Smooth muscle cell (in vitro differentiated cells): ENCODE measurements at regions not wholly inside any gene's neighbourhood (a gene's known extent, or its start where the extent isn't known, plus 50 kb on each side); places are given as distances from the start of the nearest gene placed in this dataset.

Experiments
- DNase-seq: peaks from one replicate; lab custom pipeline; 2025; ENCODE audit not compliant: unreplicated experiment; lab: John Stamatoyannopoulos, UW
- H2AFZ ChIP-seq: fragments of 200-600 bp; sonication (generic); 2 replicates; pipeline ENCODE4 v1.6.0; 2016; ENCODE audit warnings: antibody characterized with exemption, low read depth, mild to moderate bottlenecking
- H3F3A ChIP-seq: fragments of 200-600 bp; sonication (generic); 2 replicates; pipeline ENCODE4 v1.6.0; 2017; ENCODE audit warnings: antibody characterized with exemption, low read depth
- H3K27ac ChIP-seq: fragments of 200-600 bp; sonication (generic); 2 replicates; pipeline ENCODE4 v1.5.1; 2016; ENCODE audit warnings: low read depth, mild to moderate bottlenecking
- H3K27me3 ChIP-seq: fragments of 200-600 bp; sonication (generic); 2 replicates; pipeline ENCODE4 v1.6.1; 2016; ENCODE audit warnings: low read depth, mild to moderate bottlenecking
- H3K36me3 ChIP-seq: fragments of 200-600 bp; sonication (generic); 2 replicates; pipeline ENCODE4 v1.5.1; 2016; ENCODE audit warnings: low read depth
- H3K4me1 ChIP-seq: fragments of 200-600 bp; sonication (generic); 2 replicates; pipeline ENCODE4 v1.5.1; 2016; ENCODE audit warnings: low read depth
- H3K4me2 ChIP-seq: fragments of 200-600 bp; sonication (generic); 2 replicates; pipeline ENCODE4 v1.6.0; 2016; ENCODE audit warnings: mild to moderate bottlenecking
- H3K4me3 ChIP-seq: fragments of 200-600 bp; sonication (generic); 2 replicates; pipeline ENCODE4 v1.5.1; 2016; ENCODE audit warnings: mild to moderate bottlenecking
- H3K79me2 ChIP-seq: fragments of 200-600 bp; sonication (generic); 2 replicates; pipeline ENCODE4 v1.6.0; 2016; ENCODE audit warnings: low read depth, mild to moderate bottlenecking
- H3K9ac ChIP-seq: fragments of 200-600 bp; sonication (generic); 2 replicates; pipeline ENCODE4 v1.6.0; 2016; ENCODE audit warnings: low read depth
- H3K9me3 ChIP-seq: fragments of 200-600 bp; sonication (generic); replicated peaks from 2 replicates; pipeline ENCODE4 v1.5.1; 2016; ENCODE audit warnings: low read depth
- H4K20me1 ChIP-seq: fragments of 200-600 bp; sonication (generic); 2 replicates; pipeline ENCODE4 v1.6.0; 2016; ENCODE audit warnings: low read depth
- WGBS: methylation state at CpG from one replicate; pipeline ENCODE4 v1.1.7; 2016; ENCODE audit warnings: low lambda C conversion rate; 5-methylcytosine and 5-hydroxymethylcytosine counted together
- TF ChIP-seq, protein P1 (sequence below): fragments of 200-600 bp; sonication (generic); IDR thresholded peaks from 2 replicates; pipeline ENCODE4 v1.5.1; 2017; ENCODE audit warnings: borderline replicate concordance, mild to moderate bottlenecking, antibody characterized with exemption; ENCODE audit not compliant: insufficient read depth, poor library complexity, severe bottlenecking

DNA sequence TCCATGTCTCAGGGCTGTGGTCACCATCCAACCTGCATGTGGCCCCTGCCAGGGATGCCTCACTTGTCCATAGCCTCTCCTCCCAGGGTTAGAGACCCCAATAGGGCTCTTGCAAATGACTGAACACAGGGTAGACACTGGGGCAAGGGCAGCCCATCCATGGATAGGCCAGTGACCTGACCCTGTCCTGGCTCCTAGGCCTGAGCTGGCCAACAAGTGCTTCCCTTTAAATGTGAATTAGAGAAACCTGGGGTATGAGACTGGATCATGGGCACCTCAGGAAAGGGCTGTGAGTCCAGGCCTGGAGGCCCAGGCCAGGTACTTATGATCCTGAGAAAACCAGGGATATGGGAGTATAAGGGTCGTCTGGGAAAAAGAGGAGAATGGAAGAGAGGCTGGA is 64.5 kb downstream of the COPS8 start:
- H3K9ac ChIP-seq: no peak overlapping the region
- H4K20me1 ChIP-seq: no peaks in the 10 kb centered on the region
- H3K36me3 ChIP-seq: peaks cover 3% of the 10 kb centered on the region
- TF ChIP-seq, protein P1, sequence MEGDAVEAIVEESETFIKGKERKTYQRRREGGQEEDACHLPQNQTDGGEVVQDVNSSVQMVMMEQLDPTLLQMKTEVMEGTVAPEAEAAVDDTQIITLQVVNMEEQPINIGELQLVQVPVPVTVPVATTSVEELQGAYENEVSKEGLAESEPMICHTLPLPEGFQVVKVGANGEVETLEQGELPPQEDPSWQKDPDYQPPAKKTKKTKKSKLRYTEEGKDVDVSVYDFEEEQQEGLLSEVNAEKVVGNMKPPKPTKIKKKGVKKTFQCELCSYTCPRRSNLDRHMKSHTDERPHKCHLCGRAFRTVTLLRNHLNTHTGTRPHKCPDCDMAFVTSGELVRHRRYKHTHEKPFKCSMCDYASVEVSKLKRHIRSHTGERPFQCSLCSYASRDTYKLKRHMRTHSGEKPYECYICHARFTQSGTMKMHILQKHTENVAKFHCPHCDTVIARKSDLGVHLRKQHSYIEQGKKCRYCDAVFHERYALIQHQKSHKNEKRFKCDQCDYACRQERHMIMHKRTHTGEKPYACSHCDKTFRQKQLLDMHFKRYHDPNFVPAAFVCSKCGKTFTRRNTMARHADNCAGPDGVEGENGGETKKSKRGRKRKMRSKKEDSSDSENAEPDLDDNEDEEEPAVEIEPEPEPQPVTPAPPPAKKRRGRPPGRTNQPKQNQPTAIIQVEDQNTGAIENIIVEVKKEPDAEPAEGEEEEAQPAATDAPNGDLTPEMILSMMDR: no peak
- no peak for DNase-seq
- peaks cover 5% of the 10 kb centered on the region for H3K79me2 ChIP-seq
- peaks cover 11% of the 10 kb centered on the region for H3K9me3 ChIP-seq
- H3K4me3 ChIP-seq: no peak overlapping the region
- WGBS: 95% methylated on average over 1 of the region's 1 CpG
- H3K4me2 ChIP-seq: no peak overlapping the region
- peak overlapping the region; percentile 35 for H3K27ac ChIP-seq
- H3K4me1 ChIP-seq: no peaks in the 10 kb centered on the region
- no peaks in the 10 kb centered on the region for H3K27me3 ChIP-seq
- no peak overlapping the region for H2AFZ ChIP-seq
- H3F3A ChIP-seq: peaks cover 18% of the 10 kb centered on the region

DNA sequence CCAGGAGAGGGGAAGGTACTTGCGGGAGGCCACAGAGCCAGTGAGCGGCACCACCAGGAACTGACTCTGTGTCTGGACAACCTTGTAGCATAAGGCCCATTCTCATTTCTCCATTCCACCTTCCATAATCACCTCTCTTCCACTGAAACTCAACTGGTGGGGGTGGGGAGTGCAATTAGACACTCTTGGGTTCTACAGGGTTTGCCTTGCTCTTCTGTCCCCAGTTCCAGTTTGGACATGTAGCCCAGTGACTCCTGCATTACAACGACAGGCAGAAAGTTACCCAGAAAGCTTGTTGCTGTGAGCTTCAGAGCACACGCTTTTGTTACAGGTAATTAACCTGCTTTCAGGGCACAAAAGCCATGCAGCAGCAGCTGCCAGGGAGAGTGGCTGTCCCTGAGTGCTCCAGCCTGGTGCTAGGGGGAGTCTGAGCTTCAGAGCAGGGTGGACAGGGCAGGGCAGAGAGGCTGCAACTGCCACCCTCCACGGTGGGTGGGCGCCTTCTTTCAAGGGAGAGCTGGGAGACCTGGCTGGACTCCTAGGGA is 65.2 kb downstream of the COPS8 start:
- peaks cover 24% of the 10 kb centered on the region for H3F3A ChIP-seq
- TF ChIP-seq, protein P1: no peak
- peaks cover 5% of the 10 kb centered on the region for H3K79me2 ChIP-seq
- DNase-seq: no peak
- H3K27me3 ChIP-seq: no peaks in the 10 kb centered on the region
- 92% methylated on average over 6 of the region's 6 CpGs for WGBS
- H3K9ac ChIP-seq: no peak overlapping the region
- H3K9me3 ChIP-seq: peaks cover 11% of the 10 kb centered on the region
- peaks cover 5% of the 10 kb centered on the region for H3K4me1 ChIP-seq
- H3K4me3 ChIP-seq: no peak overlapping the region
- no peak overlapping the region for H3K27ac ChIP-seq
- H4K20me1 ChIP-seq: no peaks in the 10 kb centered on the region
- no peak overlapping the region for H3K4me2 ChIP-seq
- peaks cover 3% of the 10 kb centered on the region for H3K36me3 ChIP-seq
- no peak overlapping the region for H2AFZ ChIP-seq

DNA sequence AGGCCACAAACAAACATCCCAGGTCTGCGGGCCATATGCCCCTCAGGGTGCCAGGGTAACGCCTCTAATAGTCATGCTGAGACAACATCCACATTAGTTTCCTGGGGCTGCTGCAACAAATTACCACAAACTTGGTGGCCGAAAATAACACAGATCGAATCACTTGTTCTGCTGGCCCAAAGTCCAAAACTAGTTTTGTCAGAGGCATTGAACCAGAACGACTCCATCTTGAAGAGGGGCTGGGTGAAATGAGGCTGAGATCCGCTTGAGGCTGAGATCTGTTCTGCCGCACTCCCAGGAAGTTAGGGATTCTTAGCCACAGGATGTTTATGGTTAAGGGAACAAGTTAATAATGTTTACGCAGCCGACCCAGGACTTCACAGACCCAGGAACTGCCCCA is 66.7 kb downstream of the COPS8 start:
- 85% methylated on average over 9 of the region's 9 CpGs for WGBS

More for the DNA sequence above, 66.7 kb downstream of the COPS8 start:
- Histone ChIP-seq H2AFZ (no peak overlapping the region), H3K27ac (no peak overlapping the region), H3K9ac (no peak overlapping the region), H3K27me3 (no peaks in the 10 kb centered on the region), H3K36me3 (peaks cover 3% of the 10 kb centered on the region), H4K20me1 (no peaks in the 10 kb centered on the region), H3K4me3 (no peak overlapping the region), H3K4me1 (peaks cover 13% of the 10 kb centered on the region), H3F3A (peaks cover 26% of the 10 kb centered on the region), H3K4me2 (no peak overlapping the region), H3K79me2 (peaks cover 5% of the 10 kb centered on the region), H3K9me3 (peaks cover 4% of the 10 kb centered on the region)
- no peak for DNase-seq
- TF ChIP-seq, protein P1: no peak
